ENCODE measurements at regions not wholly inside any gene's neighbourhood (a gene's known extent, or its start where the extent isn't known, plus 50 kb on each side); places are given as distances from the start of the nearest gene placed in this dataset.

GRCh38 chr4:101730291-101731117 lies 60.0 kb upstream of the BANK1 start:
- no CpG with 5 or more reads among the region's 4 CpGs for WGBS (ENCODE audit: insufficient coverage, low lambda C conversion rate)
- no peak overlapping the region for H3K27ac ChIP-seq (ENCODE audit: low read length)

GRCh38 chr4:101727238-101727637 lies 63.3 kb upstream of the BANK1 start:
- Histone ChIP-seq H3K36me3 (ENCODE audit: control insufficient read depth, insufficient read depth, low read length) (no peaks in the 10 kb centered on the region), H3K9me3 (ENCODE audit: control insufficient read depth, low read depth, low read length) (no peaks in the 10 kb centered on the region), H3K4me1 (ENCODE audit: control insufficient read depth, insufficient read depth, low read length) (no peaks in the 10 kb centered on the region), H3K27ac (ENCODE audit: low read length) (no peak overlapping the region), H3K4me3 (ENCODE audit: low read length) (no peak overlapping the region), H3K27me3 (ENCODE audit: control insufficient read depth, insufficient read depth, low read length) (no peaks in the 10 kb centered on the region)
- DNase-seq: no peak

More at GRCh38 chr4:101730291-101731117, 60.0 kb upstream of the BANK1 start:
- H3K36me3 ChIP-seq (ENCODE audit: control insufficient read depth, insufficient read depth, low read length): no peaks in the 10 kb centered on the region
- no peaks in the 10 kb centered on the region for H3K9me3 ChIP-seq (ENCODE audit: control insufficient read depth, low read depth, low read length)
- H3K4me3 ChIP-seq (ENCODE audit: low read length): no peak overlapping the region
- no peaks in the 10 kb centered on the region for H3K27me3 ChIP-seq (ENCODE audit: control insufficient read depth, insufficient read depth, low read length)
- H3K4me1 ChIP-seq (ENCODE audit: control insufficient read depth, insufficient read depth, low read length): no peaks in the 10 kb centered on the region
- DNase-seq: peak; percentile 45 to 57

- H3K9me3 ChIP-seq (ENCODE audit: control insufficient read depth, low read depth, low read length): no peaks in the 10 kb centered on the region
- H3K4me1 ChIP-seq (ENCODE audit: control insufficient read depth, insufficient read depth, low read length): no peaks in the 10 kb centered on the region
- H3K4me3 ChIP-seq (ENCODE audit: low read length): no peak overlapping the region
- no CpG with 5 or more reads among the region's 2 CpGs for whole genome bisulfite sequencing (ENCODE audit: insufficient coverage, low lambda C conversion rate)
- no peaks in the 10 kb centered on the region for H3K27me3 ChIP-seq (ENCODE audit: control insufficient read depth, insufficient read depth, low read length)
- no peak overlapping the region for H3K27ac ChIP-seq (ENCODE audit: low read length)
- DNase-seq: peak in 1 of 2 donors; percentile 53
- H3K36me3 ChIP-seq (ENCODE audit: control insufficient read depth, insufficient read depth, low read length): no peaks in the 10 kb centered on the region
These were observed 66.4 kb upstream of the BANK1 start for GRCh38 chr4:101724093-101724492.

- H3K27ac ChIP-seq (ENCODE audit: low read length): no peak overlapping the region
- peaks cover 6% of the 10 kb centered on the region for H3K9me3 ChIP-seq (ENCODE audit: control insufficient read depth, low read depth, low read length)
- no peaks in the 10 kb centered on the region for H3K4me1 ChIP-seq (ENCODE audit: control insufficient read depth, insufficient read depth, low read length)
- 100% methylated on average over 1 of the region's 3 CpGs for WGBS (ENCODE audit: insufficient coverage, low lambda C conversion rate)
- H3K36me3 ChIP-seq (ENCODE audit: control insufficient read depth, insufficient read depth, low read length): no peaks in the 10 kb centered on the region
- DNase-seq: no peak
- H3K4me3 ChIP-seq (ENCODE audit: low read length): no peak overlapping the region
- no peaks in the 10 kb centered on the region for H3K27me3 ChIP-seq (ENCODE audit: control insufficient read depth, insufficient read depth, low read length)
These were observed 71.7 kb upstream of the BANK1 start for GRCh38 chr4:101718810-101719209.

GRCh38 chr4:101711590-101712260 lies 78.8 kb upstream of the BANK1 start:
- H3K36me3 ChIP-seq (ENCODE audit: control insufficient read depth, insufficient read depth, low read length): no peaks in the 10 kb centered on the region
- H3K9me3 ChIP-seq (ENCODE audit: control insufficient read depth, low read depth, low read length): peaks cover 6% of the 10 kb centered on the region
- WGBS (ENCODE audit: insufficient coverage, low lambda C conversion rate): 100% methylated on average over 1 of the region's 2 CpGs
- H3K27ac ChIP-seq (ENCODE audit: low read length): no peak overlapping the region
- H3K27me3 ChIP-seq (ENCODE audit: control insufficient read depth, insufficient read depth, low read length): no peaks in the 10 kb centered on the region
- no peak overlapping the region for H3K4me3 ChIP-seq (ENCODE audit: low read length)
- H3K4me1 ChIP-seq (ENCODE audit: control insufficient read depth, insufficient read depth, low read length): no peaks in the 10 kb centered on the region
- DNase-seq: no peak

GRCh38 chr4:101710806-101711205 lies 79.7 kb upstream of the BANK1 start:
- H3K4me3 ChIP-seq (ENCODE audit: low read length): no peak overlapping the region
- H3K27ac ChIP-seq (ENCODE audit: low read length): no peak overlapping the region
- no peaks in the 10 kb centered on the region for H3K36me3 ChIP-seq (ENCODE audit: control insufficient read depth, insufficient read depth, low read length)
- no peaks in the 10 kb centered on the region for H3K27me3 ChIP-seq (ENCODE audit: control insufficient read depth, insufficient read depth, low read length)
- H3K4me1 ChIP-seq (ENCODE audit: control insufficient read depth, insufficient read depth, low read length): no peaks in the 10 kb centered on the region
- no CpG with 5 or more reads among the region's 1 CpG for WGBS (ENCODE audit: insufficient coverage, low lambda C conversion rate)
- H3K9me3 ChIP-seq (ENCODE audit: control insufficient read depth, low read depth, low read length): peaks cover 6% of the 10 kb centered on the region
- no peak for DNase-seq

- DNase-seq: no peak
- H3K4me3 ChIP-seq (ENCODE audit: low read length): no peak overlapping the region
- H3K27me3 ChIP-seq (ENCODE audit: control insufficient read depth, insufficient read depth, low read length): no peaks in the 10 kb centered on the region
- H3K27ac ChIP-seq (ENCODE audit: low read length): no peak overlapping the region
- no peaks in the 10 kb centered on the region for H3K9me3 ChIP-seq (ENCODE audit: control insufficient read depth, low read depth, low read length)
- H3K36me3 ChIP-seq (ENCODE audit: control insufficient read depth, insufficient read depth, low read length): no peaks in the 10 kb centered on the region
- H3K4me1 ChIP-seq (ENCODE audit: control insufficient read depth, insufficient read depth, low read length): no peaks in the 10 kb centered on the region
- no CpG with 5 or more reads among the region's 1 CpG for WGBS (ENCODE audit: insufficient coverage, low lambda C conversion rate)
These were observed 82.1 kb upstream of the BANK1 start for GRCh38 chr4:101708293-101709039.

GRCh38 chr4:101707596-101707995 lies 82.9 kb upstream of the BANK1 start:
- Histone ChIP-seq H3K27me3 (ENCODE audit: control insufficient read depth, insufficient read depth, low read length) (no peaks in the 10 kb centered on the region), H3K36me3 (ENCODE audit: control insufficient read depth, insufficient read depth, low read length) (no peaks in the 10 kb centered on the region), H3K9me3 (ENCODE audit: control insufficient read depth, low read depth, low read length) (no peaks in the 10 kb centered on the region), H3K4me1 (ENCODE audit: control insufficient read depth, insufficient read depth, low read length) (no peaks in the 10 kb centered on the region), H3K27ac (ENCODE audit: low read length) (no peak overlapping the region), H3K4me3 (ENCODE audit: low read length) (no peak overlapping the region)
- no peak for DNase-seq
- WGBS (ENCODE audit: insufficient coverage, low lambda C conversion rate): 100% methylated on average over 2 of the region's 3 CpGs

GRCh38 chr4:101706535-101707057 lies 83.9 kb upstream of the BANK1 start:
- no CpG with 5 or more reads among the region's 1 CpG for WGBS (ENCODE audit: insufficient coverage, low lambda C conversion rate)
- Histone ChIP-seq H3K4me3 (ENCODE audit: low read length) (no peak overlapping the region), H3K4me1 (ENCODE audit: control insufficient read depth, insufficient read depth, low read length) (no peaks in the 10 kb centered on the region), H3K27me3 (ENCODE audit: control insufficient read depth, insufficient read depth, low read length) (no peaks in the 10 kb centered on the region), H3K9me3 (ENCODE audit: control insufficient read depth, low read depth, low read length) (no peaks in the 10 kb centered on the region), H3K36me3 (ENCODE audit: control insufficient read depth, insufficient read depth, low read length) (no peaks in the 10 kb centered on the region), H3K27ac (ENCODE audit: low read length) (no peak overlapping the region)
- no peak for DNase-seq

- DNase-seq: no peak
- Histone ChIP-seq H3K4me3 (ENCODE audit: low read length) (no peak overlapping the region), H3K27ac (ENCODE audit: low read length) (no peak overlapping the region), H3K27me3 (ENCODE audit: control insufficient read depth, insufficient read depth, low read length) (no peaks in the 10 kb centered on the region), H3K4me1 (ENCODE audit: control insufficient read depth, insufficient read depth, low read length) (no peaks in the 10 kb centered on the region), H3K9me3 (ENCODE audit: control insufficient read depth, low read depth, low read length) (no peaks in the 10 kb centered on the region), H3K36me3 (ENCODE audit: control insufficient read depth, insufficient read depth, low read length) (no peaks in the 10 kb centered on the region)
- WGBS (ENCODE audit: insufficient coverage, low lambda C conversion rate): no CpG with 5 or more reads among the region's 1 CpG
These were observed 89.0 kb upstream of the BANK1 start for GRCh38 chr4:101701551-101701950.
